ENCODE measurements at regions not wholly inside any gene's neighbourhood (a gene's known extent, or its start where the extent isn't known, plus 50 kb on each side); places are given as distances from the start of the nearest gene placed in this dataset.

DNA sequence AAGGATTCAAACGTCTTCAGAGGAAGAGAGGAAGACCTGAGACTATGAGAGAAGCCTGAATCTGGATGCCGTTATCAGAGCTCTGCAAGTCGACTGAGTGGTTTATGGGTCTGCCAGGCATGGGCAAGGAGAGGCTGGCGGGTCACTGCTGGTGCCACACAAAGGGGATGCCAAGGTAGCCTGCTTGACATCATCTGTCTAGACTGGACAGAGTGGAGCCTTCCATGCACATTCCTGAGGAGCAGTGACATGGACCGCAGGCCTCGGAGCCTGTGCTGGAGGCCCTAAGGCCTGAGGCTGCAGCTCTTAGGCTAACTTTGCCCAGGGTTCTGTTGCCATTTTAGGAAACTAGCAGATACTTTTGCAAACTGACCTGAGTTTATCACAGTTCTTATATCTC, 127.4 kb downstream of the WT1 start:
- TF ChIP-seq CTCF (IDR thresholded peaks at IDR 0.05; ENCODE audit: low read depth, low read length, missing input control), result no peak
- no peak for TF ChIP-seq FOXA1 (IDR thresholded peaks at IDR 0.05)

Data from liver (tissue), 2 donors.